Fibroblast of lung (primary cell): ENCODE measurements at regions not wholly inside any gene's neighbourhood (a gene's known extent, or its start where the extent isn't known, plus 50 kb on each side); places are given as distances from the start of the nearest gene placed in this dataset.

Experiments used
- CTCF ChIP-seq, 2 donors: IDR thresholded peaks in 1 of 2; conservative IDR thresholded peaks in 1 of 2; 1 replicate in 1 of 2; 2 replicates in 1 of 2; pipeline ENCODE4 v1.5.1; 2011 to 2012; ENCODE audit warnings: low read length in 2 of 2, control low read depth in 1 of 2, inconsistent platforms in 1 of 2, low read depth in 1 of 2, mild to moderate bottlenecking in 1 of 2
- EZH2 ChIP-seq: IDR thresholded peaks from 2 replicates; pipeline ENCODE4 v1.5.1; 2012; ENCODE audit warnings: low read length, control low read depth, mild to moderate bottlenecking; ENCODE audit errors: missing control alignments

DNA sequence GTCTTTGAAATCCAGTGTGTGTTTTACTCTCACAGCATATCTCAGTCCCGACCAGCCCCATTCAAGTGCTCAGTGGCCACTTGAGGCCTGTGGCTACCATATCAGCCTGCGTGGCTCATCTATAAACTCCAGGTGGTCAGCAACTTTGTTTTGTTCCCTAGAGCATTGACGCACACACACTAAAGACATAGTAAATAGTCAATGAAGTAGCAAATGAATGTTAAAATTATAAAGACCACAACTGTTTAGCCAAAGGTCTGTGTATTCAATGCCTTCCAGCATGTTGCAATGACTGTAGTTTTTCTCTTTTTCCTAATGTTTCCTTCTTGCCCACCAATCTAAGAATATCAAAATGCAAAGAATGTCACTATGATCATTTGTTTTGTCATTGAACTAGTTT is 238.2 kb upstream of the ZNF217 start:
- TF ChIP-seq CTCF (conservative IDR thresholded peaks at IDR 0.05 in 1 of 2, IDR thresholded peaks at IDR 0.05 in 1 of 2; ENCODE audit: low read depth in 1 of 2, low read length in 2 of 2) (no peak), EZH2 (no peak)
